ENCODE measurements at regions not wholly inside any gene's neighbourhood (a gene's known extent, or its start where the extent isn't known, plus 50 kb on each side); places are given as distances from the start of the nearest gene placed in this dataset.

GRCh38 chr3:72453706-72454105, 394.5 kb downstream of the SHQ1 start:
- TF ChIP-seq CTCF (conservative IDR thresholded peaks at IDR 0.05; ENCODE audit: low read depth in 2 of 2), result no peak
- TF ChIP-seq EZH2phosphoT487 (IDR thresholded peaks at IDR 0.05; ENCODE audit: unreplicated experiment), result no peak
- no peak for TF ChIP-seq POLR2AphosphoS5 (IDR thresholded peaks at IDR 0.05; ENCODE audit: low read depth)
- no peak for TF ChIP-seq JUNB (IDR thresholded peaks at IDR 0.05; ENCODE audit: unreplicated experiment)
- TF ChIP-seq NANOG (IDR thresholded peaks at IDR 0.05; ENCODE audit: borderline replicate concordance), result no peak
- TF ChIP-seq REST (IDR thresholded peaks at IDR 0.05; ENCODE audit: unreplicated experiment), result no peak
- TF ChIP-seq EZH2 (IDR thresholded peaks at IDR 0.05; ENCODE audit: low read depth, unreplicated experiment), result no peak
